Large intestine (tissue), 3 donors: ENCODE measurements at regions not wholly inside any gene's neighbourhood (a gene's known extent, or its start where the extent isn't known, plus 50 kb on each side); places are given as distances from the start of the nearest gene placed in this dataset.

Source experiments
- DNase-seq, 2 donors: peaks; one replicate each; pipeline versions ENCODE4 v3.0.0 to v3.0.0-alpha.2; 2013
- H3K27ac ChIP-seq: one replicate; pipeline ENCODE4 v1.5.1; 2013; ENCODE audit warnings: low read length
- H3K27me3 ChIP-seq: 2 replicates; pipeline ENCODE4 v1.6.1; 2013; ENCODE audit warnings: low read length; ENCODE audit not compliant: control insufficient read depth, insufficient read depth
- H3K36me3 ChIP-seq: 2 replicates; pipeline ENCODE4 v1.6.1; 2013; ENCODE audit warnings: low read length; ENCODE audit not compliant: control insufficient read depth, insufficient read depth
- H3K4me1 ChIP-seq: one replicate; pipeline ENCODE4 v1.6.1; 2013; ENCODE audit warnings: low read length; ENCODE audit not compliant: control insufficient read depth, insufficient read depth
- H3K4me3 ChIP-seq: one replicate; pipeline ENCODE4 v1.5.1; 2013; ENCODE audit warnings: low read length
- H3K9me3 ChIP-seq: one replicate; pipeline ENCODE4 v1.6.1; 2013; ENCODE audit warnings: mild to moderate bottlenecking, low read depth, low read length, moderate library complexity; ENCODE audit not compliant: control insufficient read depth
- WGBS: methylation state at CpG from one replicate; pipeline ENCODE4 v1.1.5; 2013; ENCODE audit warnings: low lambda C conversion rate; ENCODE audit not compliant: insufficient coverage; 5-methylcytosine and 5-hydroxymethylcytosine counted together

GRCh38 chr15:77749998-77750540 is 117.4 kb upstream of the LINGO1 start:
- Histone ChIP-seq H3K4me3 (no peak overlapping the region), H3K9me3 (no peaks in the 10 kb centered on the region), H3K36me3 (no peaks in the 10 kb centered on the region), H3K4me1 (no peaks in the 10 kb centered on the region), H3K27ac (no peak overlapping the region), H3K27me3 (no peaks in the 10 kb centered on the region)
- DNase-seq: no peak
- no CpG with 5 or more reads among the region's 15 CpGs for WGBS

- Histone ChIP-seq H3K4me3 (no peak overlapping the region), H3K9me3 (no peaks in the 10 kb centered on the region), H3K36me3 (no peaks in the 10 kb centered on the region), H3K27me3 (no peaks in the 10 kb centered on the region), H3K4me1 (no peaks in the 10 kb centered on the region), H3K27ac (no peak overlapping the region)
- WGBS: no CpG with 5 or more reads among the region's 6 CpGs
- no peak for DNase-seq
Observed at GRCh38 chr15:77749236-77749997, 116.7 kb upstream of the LINGO1 start.

- Histone ChIP-seq H3K36me3 (no peaks in the 10 kb centered on the region), H3K27ac (no peak overlapping the region), H3K4me1 (no peaks in the 10 kb centered on the region), H3K4me3 (no peak overlapping the region), H3K9me3 (no peaks in the 10 kb centered on the region), H3K27me3 (no peaks in the 10 kb centered on the region)
- 40% methylated on average over 1 of the region's 10 CpGs for WGBS
- peak in 1 of 2 donors; percentile 16 for DNase-seq
Observed at GRCh38 chr15:77748078-77749064, 115.7 kb upstream of the LINGO1 start.

GRCh38 chr15:77747175-77748077 is 114.7 kb upstream of the LINGO1 start:
- Histone ChIP-seq H3K36me3 (no peaks in the 10 kb centered on the region), H3K27me3 (no peaks in the 10 kb centered on the region), H3K9me3 (no peaks in the 10 kb centered on the region), H3K4me3 (no peak overlapping the region), H3K4me1 (no peaks in the 10 kb centered on the region), H3K27ac (no peak overlapping the region)
- WGBS: no CpG with 5 or more reads among the region's 14 CpGs
- DNase-seq: no peak

- peaks cover under 1% of the 10 kb centered on the region for H3K27me3 ChIP-seq
- WGBS: no CpG with 5 or more reads among the region's 6 CpGs
- no peaks in the 10 kb centered on the region for H3K9me3 ChIP-seq
- no peaks in the 10 kb centered on the region for H3K4me1 ChIP-seq
- no peak for DNase-seq
- no peak overlapping the region for H3K27ac ChIP-seq
- no peaks in the 10 kb centered on the region for H3K36me3 ChIP-seq
- no peak overlapping the region for H3K4me3 ChIP-seq
Observed at GRCh38 chr15:77746254-77747174, 113.8 kb upstream of the LINGO1 start.

GRCh38 chr15:77744398-77744797 is 111.7 kb upstream of the LINGO1 start:
- Histone ChIP-seq H3K27ac (no peak overlapping the region), H3K9me3 (no peaks in the 10 kb centered on the region), H3K36me3 (no peaks in the 10 kb centered on the region), H3K4me3 (no peak overlapping the region), H3K4me1 (no peaks in the 10 kb centered on the region), H3K27me3 (peaks cover 11% of the 10 kb centered on the region)
- no peak for DNase-seq
- no CpG with 5 or more reads among the region's 6 CpGs for WGBS

- WGBS: no CpG with 5 or more reads among the region's 4 CpGs
- Histone ChIP-seq H3K9me3 (no peaks in the 10 kb centered on the region), H3K27ac (no peak overlapping the region), H3K4me1 (no peaks in the 10 kb centered on the region), H3K27me3 (peaks cover 25% of the 10 kb centered on the region), H3K36me3 (no peaks in the 10 kb centered on the region), H3K4me3 (no peak overlapping the region)
- no peak for DNase-seq
Observed at GRCh38 chr15:77742570-77742969, 109.9 kb upstream of the LINGO1 start.

GRCh38 chr15:77742127-77742526 is 109.4 kb upstream of the LINGO1 start:
- no peak overlapping the region for H3K4me3 ChIP-seq
- peaks cover 26% of the 10 kb centered on the region for H3K27me3 ChIP-seq
- WGBS: no CpG with 5 or more reads among the region's 5 CpGs
- H3K27ac ChIP-seq: no peak overlapping the region
- H3K9me3 ChIP-seq: no peaks in the 10 kb centered on the region
- no peaks in the 10 kb centered on the region for H3K4me1 ChIP-seq
- H3K36me3 ChIP-seq: no peaks in the 10 kb centered on the region
- no peak for DNase-seq

- no CpG with 5 or more reads among the region's 3 CpGs for WGBS
- no peaks in the 10 kb centered on the region for H3K36me3 ChIP-seq
- no peak for DNase-seq
- no peak overlapping the region for H3K4me3 ChIP-seq
- H3K4me1 ChIP-seq: no peaks in the 10 kb centered on the region
- H3K9me3 ChIP-seq: no peaks in the 10 kb centered on the region
- H3K27ac ChIP-seq: no peak overlapping the region
- H3K27me3 ChIP-seq: peaks cover 26% of the 10 kb centered on the region
Observed at GRCh38 chr15:77741106-77741505, 108.4 kb upstream of the LINGO1 start.
